HEK293 (cell line): ENCODE measurements at regions not wholly inside any gene's neighbourhood (a gene's known extent, or its start where the extent isn't known, plus 50 kb on each side); places are given as distances from the start of the nearest gene placed in this dataset.

Experiments
- CTCF ChIA-PET: fragments of 350-600 bp; formaldehyde crosslinking; extraction: SDS; loops from one replicate; lab custom pipeline; 2021; ENCODE audit warnings: antibody characterized with exemption; lab: Yijun Ruan, JAX
- POLR2A ChIA-PET: fragments of 300-600 bp; formaldehyde crosslinking; extraction: SDS; loops from one replicate; lab custom pipeline; 2020; ENCODE audit warnings: antibody characterized with exemption, inconsistent platforms; lab: Yijun Ruan, JAX
- H3K27ac ChIP-seq: fragments of 200-500 bp; sonication (Bioruptor generic); 2 replicates; pipeline ENCODE4 v1.5.1; 2014; ENCODE audit warnings: low read depth, low read length, control low read depth, inconsistent platforms; ENCODE audit errors: extremely low read depth
- H3K36me3 ChIP-seq, 2 experiments: fragments of 200-500 bp in 1 of 2; sonication (Bioruptor generic) in 1 of 2; 1 replicate in 1 of 2; 2 replicates in 1 of 2; pipeline ENCODE4 v1.5.1; 2014 to 2017; ENCODE audit warnings: inconsistent platforms in 2 of 2, low read length in 2 of 2; ENCODE audit not compliant: control insufficient read depth in 2 of 2, insufficient read depth in 1 of 2
- H3K4me1 ChIP-seq: fragments of 200-500 bp; sonication (Bioruptor generic); 2 replicates; pipeline ENCODE4 v1.5.1; 2014; ENCODE audit warnings: mild to moderate bottlenecking, low read length, inconsistent platforms; ENCODE audit not compliant: control insufficient read depth, insufficient read depth
- H3K4me3 ChIP-seq: 2 replicates; pipeline ENCODE4 v1.5.1; 2011; ENCODE audit warnings: low read depth, mild to moderate bottlenecking, control low read depth, low read length, moderate library complexity
- H3K9me3 ChIP-seq: fragments of 200-500 bp; sonication (Bioruptor generic); 2 replicates; pipeline ENCODE4 v1.5.1; 2014; ENCODE audit warnings: low read depth, low read length, inconsistent platforms; ENCODE audit not compliant: control insufficient read depth, insufficient read depth
- AEBP2 ChIP-seq: fragments of 450-650 bp; formaldehyde crosslinking; IDR thresholded peaks from 2 replicates; pipeline ENCODE4 v1.5.1; 2016; ENCODE audit warnings: missing biosample characterization, missing genetic modification characterization, borderline replicate concordance
- MZF1 ChIP-seq: fragments of 450-650 bp; formaldehyde crosslinking; IDR thresholded peaks from 2 replicates; pipeline ENCODE4 v1.5.1; 2017; ENCODE audit warnings: missing biosample characterization, missing genetic modification characterization, borderline replicate concordance
- PRDM4 ChIP-seq: fragments of 450-650 bp; formaldehyde crosslinking; IDR thresholded peaks from 2 replicates; pipeline ENCODE4 v1.5.1; 2017; ENCODE audit warnings: missing biosample characterization, missing genetic modification characterization
- SCRT2 ChIP-seq: fragments of 450-650 bp; formaldehyde crosslinking; IDR thresholded peaks from 2 replicates; pipeline ENCODE4 v1.5.1; 2016; ENCODE audit warnings: missing biosample characterization, missing genetic modification characterization
- YY2 ChIP-seq: fragments of 450-650 bp; formaldehyde crosslinking; IDR thresholded peaks from 2 replicates; pipeline ENCODE4 v1.5.1; 2016; ENCODE audit warnings: missing biosample characterization, missing genetic modification characterization
- ZBTB6 ChIP-seq: fragments of 450-650 bp; formaldehyde crosslinking; IDR thresholded peaks from 2 replicates; pipeline ENCODE4 v1.5.1; 2017; ENCODE audit warnings: missing biosample characterization, missing genetic modification characterization
- ZEB2 ChIP-seq: fragments of 450-650 bp; formaldehyde crosslinking; IDR thresholded peaks from 2 replicates; pipeline ENCODE4 v1.5.1; 2016; ENCODE audit warnings: missing biosample characterization, missing genetic modification characterization
- ZNF138 ChIP-seq: fragments of 450-650 bp; formaldehyde crosslinking; IDR thresholded peaks from 2 replicates; pipeline ENCODE4 v1.5.1; 2016; ENCODE audit warnings: missing biosample characterization, missing genetic modification characterization, borderline replicate concordance
- ZNF2 ChIP-seq: fragments of 450-650 bp; formaldehyde crosslinking; IDR thresholded peaks from 2 replicates; pipeline ENCODE4 v1.5.1; 2016; ENCODE audit warnings: missing biosample characterization, missing genetic modification characterization
- ZNF600 ChIP-seq: fragments of 450-650 bp; formaldehyde crosslinking; IDR thresholded peaks from 2 replicates; pipeline ENCODE4 v1.5.1; 2016; ENCODE audit warnings: missing biosample characterization, missing genetic modification characterization
- ZNF624 ChIP-seq: fragments of 450-650 bp; formaldehyde crosslinking; IDR thresholded peaks from 2 replicates; pipeline ENCODE4 v1.5.1; 2017; ENCODE audit warnings: missing biosample characterization, missing genetic modification characterization
- TF ChIP-seq, protein P1 (sequence below): fragments of 450-650 bp; formaldehyde crosslinking; IDR thresholded peaks from 2 replicates; pipeline ENCODE4; 2016; ENCODE audit warnings: missing biosample characterization, missing genetic modification characterization
- TF ChIP-seq, protein P2 (sequence below): fragments of 450-650 bp; formaldehyde crosslinking; IDR thresholded peaks from 2 replicates; pipeline ENCODE4 v1.5.1; 2016; ENCODE audit warnings: missing biosample characterization, missing genetic modification characterization
- TF ChIP-seq, protein P3 (sequence below): fragments of 450-650 bp; formaldehyde crosslinking; IDR thresholded peaks from 2 replicates; pipeline ENCODE4 v1.5.1; 2017; ENCODE audit warnings: missing biosample characterization, missing genetic modification characterization
- TF ChIP-seq, protein P4 (sequence below): fragments of 450-650 bp; formaldehyde crosslinking; optimal IDR thresholded peaks from 2 replicates; pipeline ENCODE3; 2016; ENCODE audit warnings: missing biosample characterization, mild to moderate bottlenecking, missing genetic modification characterization

- CTCF ChIA-PET: no interaction called here
- TF ChIP-seq PRDM4 (tag by site-specific recombination) (no peak), AEBP2 (tag by site-specific recombination) (no peak), SCRT2 (no peak), ZBTB6 (tag by site-specific recombination) (no peak), ZNF2 (no peak), ZNF138 (tag by site-specific recombination) (no peak), ZNF600 (no peak)
- TF ChIP-seq, protein P1, sequence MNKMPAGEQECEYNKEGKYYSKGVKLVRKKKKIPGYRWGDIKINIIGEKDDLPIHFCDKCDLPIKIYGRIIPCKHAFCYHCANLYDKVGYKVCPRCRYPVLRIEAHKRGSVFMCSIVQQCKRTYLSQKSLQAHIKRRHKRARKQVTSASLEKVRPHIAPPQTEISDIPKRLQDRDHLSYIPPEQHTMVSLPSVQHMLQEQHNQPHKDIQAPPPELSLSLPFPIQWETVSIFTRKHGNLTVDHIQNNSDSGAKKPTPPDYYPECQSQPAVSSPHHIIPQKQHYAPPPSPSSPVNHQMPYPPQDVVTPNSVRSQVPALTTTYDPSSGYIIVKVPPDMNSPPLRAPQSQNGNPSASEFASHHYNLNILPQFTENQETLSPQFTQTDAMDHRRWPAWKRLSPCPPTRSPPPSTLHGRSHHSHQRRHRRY (tag by site-specific recombination): no peak
- TF ChIP-seq, protein P2, sequence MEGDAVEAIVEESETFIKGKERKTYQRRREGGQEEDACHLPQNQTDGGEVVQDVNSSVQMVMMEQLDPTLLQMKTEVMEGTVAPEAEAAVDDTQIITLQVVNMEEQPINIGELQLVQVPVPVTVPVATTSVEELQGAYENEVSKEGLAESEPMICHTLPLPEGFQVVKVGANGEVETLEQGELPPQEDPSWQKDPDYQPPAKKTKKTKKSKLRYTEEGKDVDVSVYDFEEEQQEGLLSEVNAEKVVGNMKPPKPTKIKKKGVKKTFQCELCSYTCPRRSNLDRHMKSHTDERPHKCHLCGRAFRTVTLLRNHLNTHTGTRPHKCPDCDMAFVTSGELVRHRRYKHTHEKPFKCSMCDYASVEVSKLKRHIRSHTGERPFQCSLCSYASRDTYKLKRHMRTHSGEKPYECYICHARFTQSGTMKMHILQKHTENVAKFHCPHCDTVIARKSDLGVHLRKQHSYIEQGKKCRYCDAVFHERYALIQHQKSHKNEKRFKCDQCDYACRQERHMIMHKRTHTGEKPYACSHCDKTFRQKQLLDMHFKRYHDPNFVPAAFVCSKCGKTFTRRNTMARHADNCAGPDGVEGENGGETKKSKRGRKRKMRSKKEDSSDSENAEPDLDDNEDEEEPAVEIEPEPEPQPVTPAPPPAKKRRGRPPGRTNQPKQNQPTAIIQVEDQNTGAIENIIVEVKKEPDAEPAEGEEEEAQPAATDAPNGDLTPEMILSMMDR (tag by site-specific recombination): no peak
- TF ChIP-seq, protein P3, sequence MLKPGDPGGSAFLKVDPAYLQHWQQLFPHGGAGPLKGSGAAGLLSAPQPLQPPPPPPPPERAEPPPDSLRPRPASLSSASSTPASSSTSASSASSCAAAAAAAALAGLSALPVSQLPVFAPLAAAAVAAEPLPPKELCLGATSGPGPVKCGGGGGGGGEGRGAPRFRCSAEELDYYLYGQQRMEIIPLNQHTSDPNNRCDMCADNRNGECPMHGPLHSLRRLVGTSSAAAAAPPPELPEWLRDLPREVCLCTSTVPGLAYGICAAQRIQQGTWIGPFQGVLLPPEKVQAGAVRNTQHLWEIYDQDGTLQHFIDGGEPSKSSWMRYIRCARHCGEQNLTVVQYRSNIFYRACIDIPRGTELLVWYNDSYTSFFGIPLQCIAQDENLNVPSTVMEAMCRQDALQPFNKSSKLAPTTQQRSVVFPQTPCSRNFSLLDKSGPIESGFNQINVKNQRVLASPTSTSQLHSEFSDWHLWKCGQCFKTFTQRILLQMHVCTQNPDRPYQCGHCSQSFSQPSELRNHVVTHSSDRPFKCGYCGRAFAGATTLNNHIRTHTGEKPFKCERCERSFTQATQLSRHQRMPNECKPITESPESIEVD (tag by site-specific recombination): no peak
- TF ChIP-seq, protein P4, sequence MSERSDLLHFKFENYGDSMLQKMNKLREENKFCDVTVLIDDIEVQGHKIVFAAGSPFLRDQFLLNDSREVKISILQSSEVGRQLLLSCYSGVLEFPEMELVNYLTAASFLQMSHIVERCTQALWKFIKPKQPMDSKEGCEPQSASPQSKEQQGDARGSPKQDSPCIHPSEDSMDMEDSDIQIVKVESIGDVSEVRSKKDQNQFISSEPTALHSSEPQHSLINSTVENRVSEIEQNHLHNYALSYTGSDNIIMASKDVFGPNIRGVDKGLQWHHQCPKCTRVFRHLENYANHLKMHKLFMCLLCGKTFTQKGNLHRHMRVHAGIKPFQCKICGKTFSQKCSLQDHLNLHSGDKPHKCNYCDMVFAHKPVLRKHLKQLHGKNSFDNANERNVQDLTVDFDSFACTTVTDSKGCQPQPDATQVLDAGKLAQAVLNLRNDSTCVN (tag by site-specific recombination): no peak
- POLR2A ChIA-PET: no interaction called here
- Histone ChIP-seq H3K4me1 (no peaks in the 10 kb centered on the region), H3K9me3 (no peaks in the 10 kb centered on the region), H3K36me3 (no peaks in the 10 kb centered on the region), H3K4me3 (no peak overlapping the region), H3K27ac (no peak overlapping the region)
Measured at GRCh38 chr10:78506614-78507013, 473.0 kb downstream of the RPS24 start.

DNA sequence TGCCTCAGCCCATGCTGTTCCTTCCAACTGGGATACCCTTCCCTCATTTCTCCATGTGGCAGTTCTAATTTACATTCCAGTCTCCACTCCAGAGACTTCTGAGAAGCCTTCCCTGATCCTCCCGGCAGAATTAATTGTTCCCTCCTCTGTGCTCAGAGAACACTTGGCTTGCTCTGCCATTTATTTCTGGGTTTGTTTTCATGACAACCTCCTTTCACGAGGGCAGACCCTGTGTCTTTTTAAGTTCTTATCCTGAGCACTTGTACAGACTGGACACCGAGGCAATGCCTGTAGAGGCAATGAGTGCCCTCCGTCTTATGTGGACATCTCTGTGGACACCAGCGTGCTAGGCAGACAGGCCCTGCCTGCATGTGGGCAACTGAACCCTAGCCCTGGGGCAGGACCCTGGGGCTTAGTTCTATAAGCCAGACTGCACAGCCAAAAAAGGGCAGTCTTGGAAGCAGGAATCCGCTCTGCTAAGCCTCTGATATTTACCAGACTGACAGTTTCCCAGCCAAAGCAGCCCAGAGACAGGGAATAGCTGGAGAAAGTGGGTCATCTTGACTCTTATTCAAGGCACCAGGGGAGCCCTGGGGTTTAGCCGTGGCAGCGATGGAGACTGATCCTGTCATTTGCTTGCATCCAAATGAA lies 474.0 kb downstream of the RPS24 start:
- H3K27ac ChIP-seq: no peak overlapping the region
- no peaks in the 10 kb centered on the region for H3K9me3 ChIP-seq
- H3K4me3 ChIP-seq: no peak overlapping the region
- H3K4me1 ChIP-seq: no peaks in the 10 kb centered on the region
- TF ChIP-seq YY2 (tag by site-specific recombination): no peak
- no peak for TF ChIP-seq ZNF624 (tag by site-specific recombination)
- no peak for TF ChIP-seq MZF1 (tag by site-specific recombination)
- no peak for TF ChIP-seq ZEB2 (tag by site-specific recombination)
- H3K36me3 ChIP-seq: no peaks in the 10 kb centered on the region
- POLR2A ChIA-PET: no interaction called here
- CTCF ChIA-PET: interaction anchor here (0.9 kb wide), 1 partner anchor 156 kb away, joined by 3 read pairs; no protein-coding TSS in a partner anchor
